ENCODE measurements at regions not wholly inside any gene's neighbourhood (a gene's known extent, or its start where the extent isn't known, plus 50 kb on each side); places are given as distances from the start of the nearest gene placed in this dataset.

- Histone ChIP-seq H3K27ac (no peak overlapping the region), H3K27me3 (no peaks in the 10 kb centered on the region), H3K9me3 (no peaks in the 10 kb centered on the region), H3K4me1 (no peaks in the 10 kb centered on the region), H3K36me3 (no peaks in the 10 kb centered on the region), H3K4me3 (no peak overlapping the region)
- ATAC-seq = no peak
- no peak for DNase-seq
- intact Hi-C loops (cut with DNase I) = no loop called here
- TF ChIP-seq CTCF (IDR thresholded peaks at IDR 0.05) (no peak), POLR2A (IDR thresholded peaks at IDR 0.05) (no peak)
- WGBS, 4 donors = 93 to 100% (median 96%) methylated on average over 2 of the region's 2 CpGs
Measured at GRCh38 chr2:236939271-236939670, 146.4 kb upstream of the COPS8 start.

GRCh38 chr2:236939721-236940231, 145.9 kb upstream of the COPS8 start:
- TF ChIP-seq POLR2A (IDR thresholded peaks at IDR 0.05) = no peak
- no peak for TF ChIP-seq CTCF (IDR thresholded peaks at IDR 0.05)
- Histone ChIP-seq H3K9me3 (no peaks in the 10 kb centered on the region), H3K4me3 (no peak overlapping the region), H3K36me3 (no peaks in the 10 kb centered on the region), H3K27me3 (no peaks in the 10 kb centered on the region), H3K4me1 (no peaks in the 10 kb centered on the region), H3K27ac (no peak overlapping the region)
- ATAC-seq = no peak
- 79 to 91% (median 82%) methylated on average over 11 of the region's 11 CpGs for WGBS, 4 donors
- DNase-seq = no peak
- intact Hi-C loops (cut with DNase I) = no loop called here

GRCh38 chr2:236940497-236940896, 145.2 kb upstream of the COPS8 start:
- no peak for DNase-seq
- no peaks in the 10 kb centered on the region for H3K36me3 ChIP-seq
- intact Hi-C loops (cut with DNase I) = no loop called here

GRCh38 chr2:236940916-236941520, 144.7 kb upstream of the COPS8 start:
- Histone ChIP-seq H3K4me1 (no peaks in the 10 kb centered on the region), H3K27me3 (no peaks in the 10 kb centered on the region), H3K27ac (no peak overlapping the region), H3K36me3 (no peaks in the 10 kb centered on the region), H3K9me3 (no peaks in the 10 kb centered on the region), H3K4me3 (no peak overlapping the region)
- intact Hi-C loops (cut with DNase I) = no loop called here
- TF ChIP-seq CTCF (IDR thresholded peaks at IDR 0.05) (no peak), POLR2A (IDR thresholded peaks at IDR 0.05) (no peak)
- no peak for DNase-seq
- no peak for ATAC-seq
- 80 to 88% (median 83%) methylated on average over 6 to 7 of the region's 7 CpGs for WGBS, 4 donors

More at GRCh38 chr2:236940497-236940896, 145.2 kb upstream of the COPS8 start:
- no peaks in the 10 kb centered on the region for H3K9me3 ChIP-seq
- ATAC-seq = no peak
- no peak overlapping the region for H3K4me3 ChIP-seq
- H3K27ac ChIP-seq = no peak overlapping the region
- H3K27me3 ChIP-seq = no peaks in the 10 kb centered on the region
- no peaks in the 10 kb centered on the region for H3K4me1 ChIP-seq
- 97 to 100% (median 100%) methylated on average over 1 of the region's 1 CpG for WGBS, 4 donors
- TF ChIP-seq CTCF (IDR thresholded peaks at IDR 0.05) = no peak
- no peak for TF ChIP-seq POLR2A (IDR thresholded peaks at IDR 0.05)
